Astrocyte of the hippocampus (primary cell): ENCODE measurements at regions not wholly inside any gene's neighbourhood (a gene's known extent, or its start where the extent isn't known, plus 50 kb on each side); places are given as distances from the start of the nearest gene placed in this dataset.
"Not testable (repeated sequence)": the region's sequence is repeated elsewhere in the genome, so short reads cannot be mapped to it uniquely, and the experiment has no call there.

Experiments
- DNase-seq: peaks from one replicate; pipeline ENCODE4 v3.0.0; 2011; ENCODE audit warnings: low read depth, low spot score

DNA sequence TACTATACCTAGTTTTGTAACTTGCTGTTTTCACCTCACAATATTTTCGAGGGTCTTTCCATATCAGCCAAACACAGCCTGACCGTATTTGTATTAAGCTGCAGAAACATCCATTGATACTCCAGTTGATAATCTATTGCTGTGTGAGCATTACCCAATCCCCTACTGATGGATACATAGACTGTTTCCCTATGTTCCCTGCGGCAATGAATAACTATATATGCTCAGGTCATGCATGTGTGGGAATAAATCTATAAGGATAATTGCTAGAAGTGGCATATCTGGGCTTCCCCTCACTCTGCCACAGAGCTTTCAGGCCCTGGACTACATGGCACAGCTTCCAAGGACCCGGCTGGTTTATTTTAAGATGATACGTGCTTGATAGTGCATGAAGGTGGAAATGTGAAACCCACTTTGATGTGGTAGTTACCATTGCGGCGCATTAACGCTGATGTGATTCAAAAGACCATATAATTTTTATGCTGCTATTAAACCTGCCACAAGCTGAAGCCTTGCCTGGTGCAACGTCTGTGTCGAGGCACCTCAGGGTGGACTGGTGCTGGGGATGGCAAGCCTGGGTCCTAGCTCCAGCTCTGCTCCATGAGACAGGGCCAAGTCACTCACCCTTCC lies 81.4 kb upstream of the KCNK12 start:
- no peak for DNase-seq

- DNase-seq = no peak
These were observed 80.5 kb upstream of the KCNK12 start for GRCh38 chr2:47651296-47651695.

DNA sequence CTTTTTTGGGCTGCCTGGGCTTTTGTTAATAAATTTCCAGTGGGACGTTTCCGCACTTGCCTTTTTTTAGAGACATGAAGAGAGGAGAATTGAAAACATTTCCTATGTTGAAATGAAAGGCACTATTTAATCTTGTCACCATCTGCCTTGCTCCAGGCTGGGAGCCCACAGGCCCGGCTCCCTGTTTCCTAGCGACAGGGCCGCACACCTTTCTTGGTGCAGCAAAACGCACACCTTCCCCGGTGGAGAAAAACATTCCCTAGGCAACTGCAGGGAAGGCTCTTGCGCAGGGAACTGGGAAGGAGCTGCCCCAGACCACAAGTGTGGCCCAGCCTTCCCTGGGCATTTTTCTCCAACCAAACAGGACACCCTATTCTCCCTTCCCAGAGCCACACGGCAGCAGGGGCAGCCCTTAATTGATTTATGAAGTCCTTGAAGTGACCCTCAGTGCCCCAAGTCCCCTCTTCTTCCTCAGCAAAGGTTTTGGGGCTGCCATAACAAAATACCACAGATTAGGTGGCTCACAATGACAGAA lies 79.3 kb upstream of the KCNK12 start:
- no peak for DNase-seq

- DNase-seq = no peak
These were observed 74.5 kb upstream of the KCNK12 start for GRCh38 chr2:47645246-47645645.

DNA sequence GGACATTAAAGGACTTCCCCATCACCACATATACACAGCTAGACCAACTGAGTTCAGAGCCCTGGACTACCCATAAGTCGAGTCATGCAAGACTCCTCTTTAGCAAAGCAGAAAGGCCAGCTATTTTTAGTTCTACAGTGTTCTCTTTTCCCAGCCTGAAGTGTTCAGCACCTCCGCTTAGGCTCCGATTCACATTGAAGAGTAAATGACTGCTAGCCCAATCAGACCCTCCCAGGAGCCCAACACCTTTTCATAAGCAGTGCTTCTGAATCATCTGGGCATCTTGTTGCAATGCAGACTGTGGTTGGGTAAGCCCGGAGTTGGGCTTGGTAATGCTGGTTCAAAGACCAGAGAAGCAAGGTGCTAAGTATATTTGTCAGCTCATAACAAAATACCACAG lies 73.6 kb upstream of the KCNK12 start:
- no peak for DNase-seq

DNA sequence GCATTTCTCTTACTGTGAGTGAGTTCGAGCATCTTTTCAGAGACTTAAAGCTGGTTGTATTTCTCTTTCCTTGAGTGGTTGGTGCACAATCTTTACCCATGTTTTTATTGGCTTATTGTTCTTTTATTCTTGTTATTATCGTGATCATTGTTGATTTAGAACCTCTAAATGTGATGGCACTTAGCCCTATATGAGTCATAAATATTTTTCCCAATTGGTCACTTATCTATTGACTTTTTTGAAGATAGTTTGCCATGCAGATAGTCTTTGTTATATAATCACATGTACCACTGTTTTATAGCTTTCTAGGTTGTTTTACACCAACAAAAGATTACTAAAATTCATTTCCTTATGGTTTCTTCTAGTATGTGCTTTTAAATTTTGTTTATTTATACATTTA lies 70.6 kb upstream of the KCNK12 start:
- DNase-seq = no peak

DNA sequence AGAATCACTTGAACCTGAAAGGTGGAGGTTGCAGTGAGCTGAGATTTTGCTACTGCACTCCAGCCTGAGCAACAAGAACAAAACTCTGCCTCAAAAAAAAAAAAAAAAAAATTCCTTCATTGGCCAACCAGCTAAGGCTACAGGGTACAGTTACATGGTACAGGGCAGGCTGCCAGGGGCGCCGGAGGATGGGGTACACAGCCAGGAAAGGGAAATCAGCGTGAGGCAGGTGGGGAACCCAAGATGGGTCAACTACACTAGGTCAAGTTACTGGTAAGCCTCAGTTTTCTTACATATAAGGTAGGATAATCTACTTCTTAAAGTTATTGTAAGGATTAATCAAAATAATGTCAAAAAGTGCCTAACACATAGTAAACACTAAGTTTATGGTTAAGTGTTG lies 69.6 kb upstream of the KCNK12 start:
- no peak for DNase-seq

DNA sequence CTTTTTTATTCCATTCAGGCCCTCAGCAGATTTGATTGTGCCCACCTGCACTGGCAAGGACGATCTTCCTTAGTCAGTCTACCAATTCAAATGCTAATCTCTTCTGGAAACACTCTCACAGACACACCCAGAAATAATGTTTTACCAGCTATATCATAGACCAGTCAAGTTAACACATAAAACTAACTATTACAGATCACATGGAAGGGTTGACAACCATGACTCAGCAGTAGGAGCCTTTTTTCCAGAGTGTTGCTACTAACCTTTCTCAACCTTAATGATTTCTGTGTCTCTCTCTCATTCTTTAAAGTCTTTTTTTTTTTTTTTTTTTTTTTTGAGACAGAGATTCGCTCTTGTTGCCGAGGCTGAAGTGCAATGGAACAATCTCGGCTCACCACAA lies 68.7 kb upstream of the KCNK12 start:
- DNase-seq = no peak

GRCh38 chr2:47638430-47638829 lies 67.6 kb upstream of the KCNK12 start:
- no peak for DNase-seq

GRCh38 chr2:47636596-47637264 lies 65.9 kb upstream of the KCNK12 start:
- no peak for DNase-seq

- no peak for DNase-seq
These were observed 65.4 kb upstream of the KCNK12 start for GRCh38 chr2:47636176-47636575.

DNA sequence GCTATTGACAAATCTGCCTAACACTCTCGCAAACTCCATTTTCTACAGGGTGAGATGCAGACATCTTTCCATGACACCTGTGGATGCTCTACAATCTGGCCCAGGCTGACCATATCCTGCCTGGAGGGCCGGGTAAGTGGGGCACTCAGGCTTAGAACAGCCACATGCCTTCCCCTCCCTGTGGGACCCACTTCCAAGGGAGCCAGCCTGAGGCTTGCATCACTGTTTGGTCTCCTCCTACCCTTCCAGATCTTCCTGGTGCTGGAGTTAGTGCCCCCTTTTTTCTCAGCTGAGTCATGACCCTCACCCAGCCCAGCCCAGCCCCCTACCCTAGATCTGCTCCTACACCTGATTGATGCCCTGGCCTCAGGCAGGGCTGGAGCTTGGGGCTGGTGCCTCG lies 62.0 kb upstream of the KCNK12 start:
- no peak for DNase-seq

DNA sequence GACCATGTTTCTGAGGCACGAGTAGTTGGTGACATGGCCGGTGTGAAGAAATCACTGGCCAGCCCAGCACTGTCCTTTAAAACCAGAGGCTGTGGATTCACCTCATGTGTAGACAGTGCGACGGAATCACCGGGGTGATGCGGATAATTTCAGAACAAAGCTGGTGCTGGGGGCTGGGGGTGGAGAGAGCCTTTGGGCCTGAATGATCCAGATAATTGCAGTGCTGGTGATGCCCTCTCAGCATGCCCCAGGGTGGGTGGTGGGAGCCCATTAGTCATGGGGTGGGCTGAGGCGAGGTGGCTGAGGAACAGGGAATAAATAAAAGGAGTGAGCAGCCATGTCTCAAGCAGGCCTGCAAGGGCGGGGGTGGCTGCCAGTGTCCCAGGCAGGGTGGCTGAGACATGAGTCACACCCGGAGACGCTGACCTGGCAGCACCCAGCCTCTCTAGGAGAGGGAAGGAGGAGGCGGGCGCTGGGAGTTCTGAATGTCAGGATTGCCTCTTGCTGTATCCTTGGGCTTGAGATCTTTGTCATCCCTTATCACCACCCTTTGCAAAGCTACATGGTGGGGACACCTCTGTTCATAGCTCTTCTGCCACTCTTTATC lies 61.1 kb upstream of the KCNK12 start:
- DNase-seq = peak; percentile 89

- no peak for DNase-seq
These were observed 60.5 kb upstream of the KCNK12 start for GRCh38 chr2:47631306-47631705.

- no peak for DNase-seq
These were observed 59.0 kb upstream of the KCNK12 start for GRCh38 chr2:47629501-47630460.

- no peak for DNase-seq
These were observed 58.1 kb upstream of the KCNK12 start for GRCh38 chr2:47628904-47629303.

- DNase-seq = no peak
These were observed 55.9 kb upstream of the KCNK12 start for GRCh38 chr2:47626664-47627063.

- not testable (repeated sequence) for DNase-seq
These were observed 52.4 kb upstream of the KCNK12 start for GRCh38 chr2:47623140-47623539.

GRCh38 chr2:47620770-47621437 lies 50.1 kb upstream of the KCNK12 start:
- no peak for DNase-seq
